ENCODE measurements at regions not wholly inside any gene's neighbourhood (a gene's known extent, or its start where the extent isn't known, plus 50 kb on each side); places are given as distances from the start of the nearest gene placed in this dataset.

- no peak overlapping the region for H3K4me3 ChIP-seq (ENCODE audit: low read depth, low read length)
- no peak for TF ChIP-seq CTCF (IDR thresholded peaks at IDR 0.05; ENCODE audit: low read depth, low read length)
Measured at GRCh38 chr12:34287986-34288962, 266.0 kb downstream of the ALG10 start.

DNA sequence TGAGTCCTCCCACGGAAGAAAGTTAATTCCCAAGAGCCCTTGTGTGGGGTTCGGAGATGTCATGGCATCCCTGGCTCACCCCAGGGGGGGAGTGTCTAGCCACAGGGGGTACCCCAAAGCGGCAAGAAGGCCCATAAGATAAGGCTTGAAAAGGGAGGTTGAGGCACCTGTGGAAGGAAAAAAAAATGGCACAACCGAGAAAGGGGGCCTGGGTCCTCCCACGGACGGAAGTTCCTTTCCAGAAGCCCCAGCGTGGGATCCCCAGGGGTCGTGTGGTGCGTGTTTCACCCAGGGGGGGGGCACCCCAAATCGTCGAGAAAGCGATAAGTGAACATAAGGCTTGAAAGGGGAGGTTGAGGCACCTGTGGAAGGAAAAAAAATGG lies 266.7 kb downstream of the ALG10 start:
- H3K4me3 ChIP-seq (ENCODE audit: low read depth, low read length): no peak overlapping the region
- TF ChIP-seq CTCF (IDR thresholded peaks at IDR 0.05; ENCODE audit: low read depth, low read length): no peak

DNA sequence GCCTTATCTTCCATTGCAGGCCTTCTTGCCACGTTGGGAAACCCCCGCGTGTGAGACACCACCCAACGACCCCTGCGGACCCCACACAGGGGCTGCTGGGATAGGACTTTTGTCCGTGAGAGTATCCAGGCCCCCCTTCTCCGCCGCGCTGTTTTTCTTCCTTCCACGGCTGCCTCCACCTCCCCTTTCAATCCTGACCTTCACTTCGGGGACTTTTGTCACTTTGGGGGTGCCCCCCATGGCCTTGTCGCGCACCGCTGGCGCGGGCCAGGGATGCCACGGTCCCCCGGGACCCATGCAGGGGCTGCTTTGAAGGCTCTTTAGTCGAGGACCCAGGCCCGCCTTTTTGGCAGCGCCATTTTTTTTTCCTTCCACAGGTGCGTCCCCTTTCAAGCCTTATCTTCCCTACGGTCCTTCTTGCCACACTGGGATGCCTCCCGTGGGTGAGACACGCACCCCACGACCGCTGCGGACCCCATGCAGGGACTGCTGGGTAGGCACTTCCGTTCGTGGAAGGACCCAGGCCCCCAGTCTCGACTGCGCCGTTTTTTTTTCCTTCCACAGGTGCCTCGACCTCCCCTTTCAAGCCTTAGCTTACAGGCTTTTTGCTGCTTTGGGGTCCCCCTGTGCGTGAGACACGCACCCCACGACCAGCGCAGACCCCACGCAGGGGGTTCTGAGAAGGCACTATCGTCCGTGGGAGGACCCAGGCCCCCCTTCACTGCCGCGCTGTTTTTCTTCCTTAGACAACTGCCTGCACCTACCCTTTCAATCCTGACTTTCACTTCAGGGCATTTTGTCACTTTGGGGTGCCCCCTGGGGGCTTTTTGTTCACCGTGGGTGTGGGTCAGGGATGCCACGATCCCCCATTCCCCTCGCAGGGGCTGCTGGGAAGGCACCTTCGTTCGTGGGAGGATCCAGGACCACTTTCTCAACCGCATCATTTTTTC lies 267.4 kb downstream of the ALG10 start:
- no peak for TF ChIP-seq CTCF (IDR thresholded peaks at IDR 0.05; ENCODE audit: low read depth, low read length)
- H3K4me3 ChIP-seq (ENCODE audit: low read depth, low read length): no peak overlapping the region

DNA sequence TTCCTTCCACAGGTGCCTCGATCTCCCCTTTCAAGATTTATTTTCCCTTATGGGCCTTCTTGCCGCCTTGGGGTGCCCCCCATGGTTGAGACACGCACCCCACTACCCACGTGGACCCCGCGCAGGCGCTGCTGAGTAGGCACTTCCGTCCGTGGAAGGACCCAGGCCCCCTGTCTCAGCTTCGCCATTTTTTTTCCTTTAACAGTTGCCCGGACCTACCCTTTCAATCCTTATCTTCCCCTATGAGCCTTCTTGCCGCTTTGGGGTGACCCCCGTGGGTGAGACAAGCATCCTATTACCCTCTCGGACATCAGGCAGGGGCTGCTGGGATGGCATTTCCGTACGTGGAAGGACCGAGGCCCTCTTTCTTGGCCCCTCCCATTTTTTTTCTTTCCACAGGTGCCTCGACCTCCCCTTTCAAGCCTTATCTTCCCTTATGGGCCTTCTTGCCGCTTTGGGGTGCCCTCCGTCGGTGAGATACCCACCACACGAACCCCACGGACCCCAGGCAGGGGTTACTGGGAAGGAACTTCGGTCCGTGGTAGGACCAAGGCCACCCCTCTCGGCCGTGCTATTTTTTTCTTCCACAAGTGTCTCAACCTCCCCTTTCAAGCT lies 268.2 kb downstream of the ALG10 start:
- no peak overlapping the region for H3K4me3 ChIP-seq (ENCODE audit: low read depth, low read length)
- no peak for TF ChIP-seq CTCF (IDR thresholded peaks at IDR 0.05; ENCODE audit: low read depth, low read length)

DNA sequence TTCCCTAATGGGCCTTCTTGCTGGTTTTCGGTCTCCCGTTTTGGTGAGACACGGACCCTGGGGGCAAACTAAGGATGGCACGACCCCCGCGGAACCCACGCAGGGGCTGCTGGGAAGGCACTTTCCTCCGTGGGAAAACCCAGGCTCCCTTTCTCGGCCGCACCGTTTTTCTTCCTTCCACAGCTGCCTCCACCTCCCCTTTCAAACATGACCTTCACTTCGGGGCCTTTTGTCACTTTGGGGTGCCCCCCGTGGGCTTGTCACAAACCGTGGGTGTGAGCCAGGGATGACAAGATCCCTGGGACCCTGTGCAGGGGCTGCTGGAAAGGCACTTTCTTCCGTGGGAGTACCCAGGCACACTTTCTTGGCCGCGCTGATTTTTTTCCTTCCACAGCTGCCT lies 268.7 kb downstream of the ALG10 start:
- no peak overlapping the region for H3K4me3 ChIP-seq (ENCODE audit: low read depth, low read length)
- no peak for TF ChIP-seq CTCF (IDR thresholded peaks at IDR 0.05; ENCODE audit: low read depth, low read length)

DNA sequence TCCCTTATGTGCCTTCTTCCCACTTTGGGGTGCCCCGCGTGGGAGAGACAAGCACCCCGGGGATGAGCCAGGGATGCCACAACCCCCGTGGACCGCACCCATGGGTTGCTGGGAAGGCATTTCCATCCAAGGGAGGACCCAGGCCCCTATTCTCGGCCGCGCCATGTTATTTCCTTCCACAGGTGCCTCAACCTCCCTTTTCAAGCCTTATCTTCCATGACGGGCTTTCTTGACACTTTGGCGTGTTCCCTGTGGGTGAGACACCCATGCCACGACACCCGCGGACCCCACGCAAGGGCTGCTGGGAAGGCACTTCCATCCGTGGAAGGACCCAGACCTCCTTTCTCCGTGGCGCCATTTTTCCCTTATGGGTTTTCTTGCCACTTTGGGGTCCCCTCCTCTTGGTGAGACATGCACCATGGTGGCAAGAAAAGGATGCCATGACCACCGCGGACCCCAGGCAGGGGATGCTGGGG lies 269.2 kb downstream of the ALG10 start:
- no peak overlapping the region for H3K4me3 ChIP-seq (ENCODE audit: low read depth, low read length)
- no peak for TF ChIP-seq CTCF (IDR thresholded peaks at IDR 0.05; ENCODE audit: low read depth, low read length)
